K562 (cell line): ENCODE measurements at regions not wholly inside any gene's neighbourhood (a gene's known extent, or its start where the extent isn't known, plus 50 kb on each side); places are given as distances from the start of the nearest gene placed in this dataset.

Experiments
- ATAC-seq: fragments of 200-7000 bp; cut with Tn5 transposase; 3 replicates; pipeline ENCODE4 v1.9.1; 2020; ENCODE audit warnings: moderate library complexity
- BruUV-seq: library from RNA; stranded (reverse); fragments of 400-500 nt; replicated peaks from 2 replicates; lab custom pipeline; 2021; lab: Mats Ljungman, UMichigan
- CTCF ChIA-PET: fragments of 300-600 bp; formaldehyde crosslinking; extraction: SDS; loops from one replicate; lab custom pipeline; 2021; ENCODE audit warnings: low intra/inter-chr PET ratio; lab: Yijun Ruan, JAX
- POLR2A ChIA-PET: fragments of 300-600, 350-650 bp; sonication (Branson Sonifier 250); formaldehyde crosslinking; extraction: SDS; loops from one replicate; lab custom pipeline; 2021; ENCODE audit warnings: antibody characterized with exemption, inconsistent platforms; lab: Yijun Ruan, JAX
- DNase-seq, 4 experiments: peaks; one replicate each; pipeline versions ENCODE4 v3.0.0 to v3.0.0-alpha.2; 2011 to 2018; ENCODE audit warnings: low spot score in 3 of 4, mixed read lengths in 3 of 4; ENCODE audit errors: extremely low read depth in 1 of 4
- FAIRE-seq: peaks from 2 replicates; lab custom pipeline; 2011; peaks lifted over from hg19 to GRCh38; lab: Jason Lieb, UNC
- H2AFZ ChIP-seq: 2 replicates; pipeline ENCODE4 v1.6.0; 2011; ENCODE audit warnings: low read depth, low read length, control low read depth, inconsistent platforms
- H3K27ac ChIP-seq: fragments of 200-600 bp; 3 replicates; pipeline ENCODE4 v1.8.0; 2011; ENCODE audit warnings: low read depth, mild to moderate bottlenecking, control low read depth, inconsistent platforms, low read length, moderate library complexity, mixed read lengths; ENCODE audit errors: extremely low read depth
- H3K27me3 ChIP-seq, 2 experiments: fragments of 300-600 bp in 1 of 2; 2 replicates in 1 of 2; 3 replicates in 1 of 2; pipeline versions ENCODE4 v1.6.0 to v1.8.0; 2011; ENCODE audit warnings: inconsistent platforms in 2 of 2, low read length in 2 of 2, mild to moderate bottlenecking in 1 of 2, mixed read lengths in 1 of 2, moderate library complexity in 1 of 2; ENCODE audit not compliant: control insufficient read depth in 2 of 2, insufficient read depth in 2 of 2
- H3K36me3 ChIP-seq: fragments of 300-600 bp; 3 replicates; pipeline ENCODE4 v1.8.0; 2011; ENCODE audit warnings: mild to moderate bottlenecking, low read length, inconsistent platforms; ENCODE audit not compliant: control insufficient read depth, insufficient read depth
- H3K4me1 ChIP-seq, 2 experiments: fragments of 200-600 bp in 1 of 2; replicated peaks in 1 of 2; 2 replicates in 1 of 2; 3 replicates in 1 of 2; pipeline versions ENCODE4 v1.5.1 to v1.8.0; 2011; ENCODE audit warnings: inconsistent platforms in 2 of 2, low read length in 2 of 2, mild to moderate bottlenecking in 1 of 2, mixed read lengths in 1 of 2, moderate library complexity in 1 of 2; ENCODE audit not compliant: control insufficient read depth in 2 of 2, insufficient read depth in 2 of 2
- H3K4me2 ChIP-seq: 2 replicates; pipeline ENCODE4 v1.6.1; 2011; ENCODE audit warnings: low read length, control low read depth, inconsistent platforms, mixed read lengths; ENCODE audit not compliant: insufficient read depth
- H3K4me3 ChIP-seq: fragments of 200-600 bp; sonication (generic), shearing (Covaris generic); 2 replicates; pipeline ENCODE4 v1.5.1; 2016; ENCODE audit warnings: control low read depth, inconsistent platforms
- H3K79me2 ChIP-seq: fragments of 200-600 bp; 3 replicates; pipeline ENCODE4 v1.8.0; 2011; ENCODE audit warnings: low read length, inconsistent platforms; ENCODE audit not compliant: control insufficient read depth, insufficient read depth
- H3K9ac ChIP-seq, 2 experiments: 2 replicates each; pipeline versions ENCODE4 v1.6.0 to v1.6.1; 2011; ENCODE audit warnings: low read depth in 2 of 2, low read length in 2 of 2, control low read depth in 1 of 2, inconsistent platforms in 1 of 2, mild to moderate bottlenecking in 1 of 2, mixed read lengths in 1 of 2; ENCODE audit not compliant: insufficient read depth in 1 of 2
- H3K9me1 ChIP-seq: one replicate; pipeline ENCODE4 v1.6.0; 2011; ENCODE audit warnings: inconsistent platforms, mild to moderate bottlenecking, low read length, moderate library complexity; ENCODE audit not compliant: control insufficient read depth, insufficient read depth
- H3K9me3 ChIP-seq: replicated peaks from 2 replicates; pipeline ENCODE4 v1.5.1; 2011; ENCODE audit warnings: low read depth, low read length, inconsistent platforms; ENCODE audit not compliant: control insufficient read depth, insufficient read depth
- H4K20me1 ChIP-seq: replicated peaks from 2 replicates; pipeline ENCODE4 v1.6.1; 2011; ENCODE audit warnings: low read length, inconsistent platforms, mixed read lengths; ENCODE audit not compliant: control insufficient read depth, insufficient read depth
- ADNP ChIP-seq: fragments of 200-800 bp; sonication (Bioruptor generic); IDR thresholded peaks from 2 replicates; pipeline ENCODE4 v1.6.1; 2016; ENCODE audit warnings: missing genetic modification characterization, missing compliant biosample characterization
- BMI1 ChIP-seq: fragments of 150-350 bp; IDR thresholded peaks from 2 replicates; pipeline ENCODE4 v1.6.1; 2014; ENCODE audit warnings: low read length
- CBFA2T2 ChIP-seq: fragments of 450-650 bp; conservative IDR thresholded peaks from 2 replicates; pipeline ENCODE4 v1.6.1; 2017; ENCODE audit warnings: mild to moderate bottlenecking
- CREB1 ChIP-seq, 2 experiments: sonication (generic) in 1 of 2; formaldehyde crosslinking in 1 of 2; IDR thresholded peaks; 2 replicates each; pipeline versions ENCODE4 v1.6.1 to v1.8.0; 2012 to 2022; ENCODE audit warnings: inconsistent platforms in 1 of 2, mild to moderate bottlenecking in 1 of 2, missing genetic modification reagents in 1 of 2, moderate library complexity in 1 of 2
- ELF4 ChIP-seq: fragments of 450-650 bp; formaldehyde crosslinking; IDR thresholded peaks from 2 replicates; pipeline ENCODE4 v1.4.0; 2022; ENCODE audit warnings: missing genetic modification characterization
- FOXK1 ChIP-seq: sonication (generic); formaldehyde crosslinking; IDR thresholded peaks from 2 replicates; pipeline ENCODE4 v1.8.0; 2022; ENCODE audit warnings: missing genetic modification reagents, mild to moderate bottlenecking, borderline replicate concordance
- FOXK2 ChIP-seq, 2 experiments: fragments of 450-650 bp; IDR thresholded peaks in 1 of 2; conservative IDR thresholded peaks in 1 of 2; 2 replicates each; pipeline ENCODE4 v1.6.1; 2016; ENCODE audit warnings: low read depth in 2 of 2, mild to moderate bottlenecking in 1 of 2
- GATAD2B ChIP-seq: fragments of 450-650 bp; IDR thresholded peaks from 2 replicates; pipeline ENCODE4 v1.6.1; 2017; ENCODE audit warnings: mild to moderate bottlenecking, borderline replicate concordance
- IRF2 ChIP-seq: sonication (generic); formaldehyde crosslinking; IDR thresholded peaks from 2 replicates; pipeline ENCODE4 v1.8.1; 2022; ENCODE audit warnings: mild to moderate bottlenecking, missing genetic modification reagents
- MYNN ChIP-seq, 2 experiments: sonication (generic); formaldehyde crosslinking in 1 of 2; IDR thresholded peaks; 2 replicates each; pipeline versions ENCODE4 v1.5.0 to v1.6.1; 2016 to 2020; ENCODE audit warnings: antibody characterized with exemption in 1 of 2, missing genetic modification reagents in 1 of 2
- NBN ChIP-seq: fragments of 450-650 bp; IDR thresholded peaks from 2 replicates; pipeline ENCODE4 v1.6.1; 2016; ENCODE audit warnings: low read depth, mild to moderate bottlenecking
- NFIC ChIP-seq: fragments of 450-650 bp; IDR thresholded peaks from 2 replicates; pipeline ENCODE4 v1.6.1; 2017; ENCODE audit warnings: mild to moderate bottlenecking, inconsistent platforms
- SIN3A ChIP-seq, 2 experiments: fragments of 150-350 bp in 1 of 2; IDR thresholded peaks; 2 replicates each; pipeline ENCODE4 v1.6.1; 2011 to 2016; ENCODE audit warnings: borderline replicate concordance in 2 of 2, low read depth in 2 of 2, low read length in 2 of 2, mild to moderate bottlenecking in 2 of 2, moderate library complexity in 2 of 2; ENCODE audit not compliant: control insufficient read depth in 1 of 2
- SRSF3 ChIP-seq: fragments of 200-400 bp; formaldehyde crosslinking; IDR thresholded peaks from 2 replicates; pipeline ENCODE4 v1.6.1; 2016; ENCODE audit warnings: mild to moderate bottlenecking, low read length, moderate library complexity; ENCODE audit not compliant: insufficient read depth
- TRIM28 ChIP-seq: fragments of 450-650 bp; IDR thresholded peaks from 2 replicates; pipeline ENCODE4 v1.6.1; 2017
- YBX1 ChIP-seq: fragments of 450-650 bp; IDR thresholded peaks from 2 replicates; pipeline ENCODE4 v1.7.1; 2016; ENCODE audit warnings: mild to moderate bottlenecking
- ZNF134 ChIP-seq: fragments of 250-450 bp; sonication (Bioruptor Pico); conservative IDR thresholded peaks from 2 replicates; pipeline ENCODE4 v1.4.0; 2020
- ZNF3 ChIP-seq: fragments of 250-450 bp; sonication (Bioruptor Pico); IDR thresholded peaks from 2 replicates; pipeline ENCODE4 v1.5.0; 2021; ENCODE audit warnings: mild to moderate bottlenecking, moderate library complexity
- ZNF584 ChIP-seq: fragments of 200-800 bp; sonication (Bioruptor generic); IDR thresholded peaks from 2 replicates; pipeline ENCODE4 v1.6.1; 2016; ENCODE audit warnings: low read depth, mild to moderate bottlenecking, missing genetic modification characterization, missing compliant biosample characterization
- ZNF780A ChIP-seq: fragments of 250-450 bp; sonication (Bioruptor Pico); IDR thresholded peaks from 2 replicates; pipeline ENCODE4 v1.5.0; 2021; ENCODE audit warnings: mild to moderate bottlenecking
- WGBS: fragments of 100-300 bp; shearing (Covaris generic); methylation state at CpG from one replicate; pipeline ENCODE4 v1.1.6; 2016; ENCODE audit warnings: low coverage, mixed read lengths; ENCODE audit not compliant: insufficient coverage; ENCODE audit errors: missing lambda C conversion rate; 5-methylcytosine and 5-hydroxymethylcytosine counted together
- in situ Hi-C: fragments of 300-500 bp; cut with MboI; formaldehyde crosslinking; loops from 4 replicates; pipeline ENCODE4 v1.15.0; 2018; ENCODE audit warnings: inconsistent platforms, mixed read lengths
- intact Hi-C: fragments of 100-400 bp; cut with micrococcal nuclease; formaldehyde crosslinking; loops from 2 replicates; pipeline ENCODE4 v1.14.2; 2022
- TF ChIP-seq, protein P1 (sequence below): fragments of 450-650 bp; formaldehyde crosslinking; IDR thresholded peaks from 2 replicates; pipeline ENCODE4 v1.4.0; 2020; ENCODE audit warnings: mild to moderate bottlenecking, moderate library complexity
- TF ChIP-seq, protein P2 (sequence below): fragments of 450-650 bp; formaldehyde crosslinking; IDR thresholded peaks from 2 replicates; pipeline ENCODE4 v1.4.0; 2020; ENCODE audit warnings: mild to moderate bottlenecking

DNA sequence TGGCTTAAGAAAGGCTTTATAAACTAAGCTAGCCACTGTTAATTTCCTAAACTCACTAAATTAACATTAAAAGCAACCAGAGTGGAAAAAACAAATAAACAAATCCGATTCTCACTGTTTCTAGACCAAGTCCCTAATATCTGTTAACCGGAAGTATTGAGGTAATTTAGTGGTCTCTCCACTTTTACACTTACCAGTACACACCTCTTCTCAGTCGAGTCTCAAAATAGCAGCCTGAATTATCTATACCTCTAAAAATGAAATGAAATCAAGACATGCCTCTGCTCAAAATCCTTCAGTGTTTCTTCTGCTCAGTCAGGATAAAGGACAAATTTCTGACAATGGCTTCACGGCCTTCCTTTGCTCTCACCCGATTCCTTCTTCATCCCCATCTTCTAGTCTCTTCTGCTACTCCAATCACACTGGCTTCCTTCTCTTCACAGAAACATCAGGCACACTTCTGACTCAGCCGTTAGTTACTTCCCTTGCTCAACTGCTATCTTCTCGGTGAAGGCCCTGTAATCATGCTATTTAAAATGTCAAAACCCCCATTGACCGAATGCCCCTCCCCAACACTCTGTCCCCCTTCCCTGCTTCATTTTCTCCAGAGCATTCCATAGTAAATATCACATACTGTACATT is 161.3 kb downstream of the KITLG start (continued):
- no peak for TF ChIP-seq FOXK1 (CRISPR knock-in tag)
- TF ChIP-seq, protein P1, sequence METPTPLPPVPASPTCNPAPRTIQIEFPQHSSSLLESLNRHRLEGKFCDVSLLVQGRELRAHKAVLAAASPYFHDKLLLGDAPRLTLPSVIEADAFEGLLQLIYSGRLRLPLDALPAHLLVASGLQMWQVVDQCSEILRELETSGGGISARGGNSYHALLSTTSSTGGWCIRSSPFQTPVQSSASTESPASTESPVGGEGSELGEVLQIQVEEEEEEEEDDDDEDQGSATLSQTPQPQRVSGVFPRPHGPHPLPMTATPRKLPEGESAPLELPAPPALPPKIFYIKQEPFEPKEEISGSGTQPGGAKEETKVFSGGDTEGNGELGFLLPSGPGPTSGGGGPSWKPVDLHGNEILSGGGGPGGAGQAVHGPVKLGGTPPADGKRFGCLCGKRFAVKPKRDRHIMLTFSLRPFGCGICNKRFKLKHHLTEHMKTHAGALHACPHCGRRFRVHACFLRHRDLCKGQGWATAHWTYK, result no peak
- TF ChIP-seq FOXK2 (conservative IDR thresholded peaks at IDR 0.05 in 1 of 2, IDR thresholded peaks at IDR 0.05 in 1 of 2; ENCODE audit: low read depth in 2 of 2), result no peak
- no peak for TF ChIP-seq SRSF3
- no peak for TF ChIP-seq TRIM28
- no peak for TF ChIP-seq BMI1
- TF ChIP-seq SIN3A (IDR thresholded peaks at IDR 0.05; ENCODE audit: borderline replicate concordance in 2 of 2, control insufficient read depth in 1 of 2, low read depth in 2 of 2, low read length in 2 of 2), result no peak
- TF ChIP-seq ELF4 (CRISPR knock-in tag), result no peak
- TF ChIP-seq ADNP (tag), result no peak

DNA sequence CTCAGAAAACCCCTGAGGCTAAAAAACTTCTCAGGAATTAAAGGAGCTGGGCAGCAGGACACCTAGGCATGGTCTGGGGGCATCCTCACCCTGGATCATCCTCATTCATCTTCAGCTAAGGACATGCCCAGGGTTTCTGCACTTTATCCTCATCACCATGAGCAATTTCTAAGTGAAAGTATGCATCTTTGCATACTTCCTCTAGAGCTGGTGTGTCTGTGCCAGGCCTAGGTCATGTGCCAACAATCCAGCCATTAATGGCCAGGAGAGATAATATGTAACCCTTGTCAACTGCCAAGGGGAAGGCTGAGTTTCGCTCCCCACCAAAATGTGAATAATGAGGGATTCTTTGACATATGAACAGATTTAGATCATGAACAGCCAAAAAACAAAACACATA is 160.5 kb downstream of the KITLG start:
- no peak overlapping the region for H3K4me3 ChIP-seq
- ATAC-seq (no peak), FAIRE-seq (no peak), DNase-seq (no peak)
- no peaks in the 10 kb centered on the region for H3K27me3 ChIP-seq
- intact Hi-C loops, result no loop called here
- no peaks in the 10 kb centered on the region for H3K36me3 ChIP-seq
- no peaks in the 10 kb centered on the region for H3K79me2 ChIP-seq
- no peak overlapping the region for H3K9ac ChIP-seq
- H3K4me2 ChIP-seq, result no peak overlapping the region
- CTCF ChIA-PET, result no interaction called here
- in situ Hi-C loops, result no loop called here
- no peaks in the 10 kb centered on the region for H3K9me3 ChIP-seq
- 22% methylated on average over 1 of the region's 1 CpG for WGBS
- H3K9me1 ChIP-seq, result no peaks in the 10 kb centered on the region
- no peak overlapping the region for H2AFZ ChIP-seq
- no TSS peak for BruUV-seq
- H3K27ac ChIP-seq, result no peak overlapping the region
- H4K20me1 ChIP-seq, result no peaks in the 10 kb centered on the region
- H3K4me1 ChIP-seq, result no peaks in the 10 kb centered on the region
- POLR2A ChIA-PET, result no interaction called here
- TF ChIP-seq NFIC (no peak), ZNF780A (CRISPR knock-in tag) (no peak), YBX1 (no peak), ZNF3 (CRISPR knock-in tag) (no peak), IRF2 (CRISPR knock-in tag) (no peak), GATAD2B (no peak), ZNF134 (no peak), NBN (no peak), CBFA2T2 (no peak), MYNN (IDR thresholded peaks at IDR 0.05) (no peak), MYNN (CRISPR knock-in tag; IDR thresholded peaks at IDR 0.05) (no peak), ZNF584 (no peak), CREB1 (IDR thresholded peaks at IDR 0.05) (no peak), CREB1 (CRISPR knock-in tag; IDR thresholded peaks at IDR 0.05) (no peak)
- TF ChIP-seq, protein P2, sequence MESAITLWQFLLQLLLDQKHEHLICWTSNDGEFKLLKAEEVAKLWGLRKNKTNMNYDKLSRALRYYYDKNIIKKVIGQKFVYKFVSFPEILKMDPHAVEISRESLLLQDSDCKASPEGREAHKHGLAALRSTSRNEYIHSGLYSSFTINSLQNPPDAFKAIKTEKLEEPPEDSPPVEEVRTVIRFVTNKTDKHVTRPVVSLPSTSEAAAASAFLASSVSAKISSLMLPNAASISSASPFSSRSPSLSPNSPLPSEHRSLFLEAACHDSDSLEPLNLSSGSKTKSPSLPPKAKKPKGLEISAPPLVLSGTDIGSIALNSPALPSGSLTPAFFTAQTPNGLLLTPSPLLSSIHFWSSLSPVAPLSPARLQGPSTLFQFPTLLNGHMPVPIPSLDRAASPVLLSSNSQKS (CRISPR knock-in tag), result no peak
